ENCODE measurements at regions not wholly inside any gene's neighbourhood (a gene's known extent, or its start where the extent isn't known, plus 50 kb on each side); places are given as distances from the start of the nearest gene placed in this dataset.

GRCh38 chr5:145223582-145223981 is 611.6 kb downstream of the PRELID2 start:
- H3K36me3 Mint-ChIP-seq (ENCODE audit: low read depth) = no peaks in the 10 kb centered on the region
- Histone ChIP-seq H3K4me2 (no peak overlapping the region), H3F3A (replicated peaks; ENCODE audit: low read depth) (no peaks in the 10 kb centered on the region), H3K36me3 (ENCODE audit: insufficient read depth) (no peaks in the 10 kb centered on the region), H3K4me1 (ENCODE audit: insufficient read depth) (no peaks in the 10 kb centered on the region), H3K79me2 (replicated peaks; ENCODE audit: insufficient read depth) (no peaks in the 10 kb centered on the region), H3K27ac (ENCODE audit: low read depth) (no peak overlapping the region), H3K4me3 (no peak overlapping the region), H2AFZ (no peak overlapping the region), H4K20me1 (replicated peaks; ENCODE audit: insufficient read depth) (no peaks in the 10 kb centered on the region), H3K9me2 (ENCODE audit: insufficient read depth) (no peaks in the 10 kb centered on the region), H3K27me3 (ENCODE audit: insufficient read depth) (no peaks in the 10 kb centered on the region)
- no peaks in the 10 kb centered on the region for H3K9me3 Mint-ChIP-seq
- no peak for DNase-seq (ENCODE audit: low spot score)
- no peak overlapping the region for H3K4me3 Mint-ChIP-seq
- H3K27me3 Mint-ChIP-seq (ENCODE audit: insufficient read depth, low read depth, poor library complexity) = no peaks in the 10 kb centered on the region
- no peak for ATAC-seq
- H3K4me1 Mint-ChIP-seq = no peaks in the 10 kb centered on the region
- H3K27ac Mint-ChIP-seq = no peak overlapping the region
- TF ChIP-seq ETS1 (IDR thresholded peaks at IDR 0.05) (no peak), EZH2phosphoT487 (IDR thresholded peaks at IDR 0.05; ENCODE audit: unreplicated experiment) (no peak), REST (IDR thresholded peaks at IDR 0.05; ENCODE audit: unreplicated experiment) (no peak), CREB1 (CRISPR knock-in tag; IDR thresholded peaks at IDR 0.05; ENCODE audit: low read depth) (no peak), ZNF462 (CRISPR knock-in tag; IDR thresholded peaks at IDR 0.05) (no peak), CTCF (conservative IDR thresholded peaks at IDR 0.05; ENCODE audit: low read depth in 2 of 2) (no peak), ZNF331 (CRISPR knock-in tag; IDR thresholded peaks at IDR 0.05; ENCODE audit: low read depth) (no peak), NANOG (IDR thresholded peaks at IDR 0.05; ENCODE audit: borderline replicate concordance) (no peak), STAT1 (IDR thresholded peaks at IDR 0.05; ENCODE audit: unreplicated experiment) (no peak), POLR2AphosphoS5 (IDR thresholded peaks at IDR 0.05; ENCODE audit: low read depth) (no peak), EZH2 (IDR thresholded peaks at IDR 0.05; ENCODE audit: low read depth, unreplicated experiment) (no peak), ZNF114 (CRISPR knock-in tag; IDR thresholded peaks at IDR 0.05) (no peak), JUNB (IDR thresholded peaks at IDR 0.05; ENCODE audit: unreplicated experiment) (no peak)

Measured in GM23338 (cell line).